H9 (cell line): ENCODE measurements at regions not wholly inside any gene's neighbourhood (a gene's known extent, or its start where the extent isn't known, plus 50 kb on each side); places are given as distances from the start of the nearest gene placed in this dataset.

Source experiments
- DNase-seq: peaks from one replicate; pipeline ENCODE4 v3.0.0-alpha.2; 2017
- H2AFZ ChIP-seq: one replicate; pipeline ENCODE4 v1.6.1; 2013; ENCODE audit warnings: mild to moderate bottlenecking, low read length, control low read depth, moderate library complexity
- H2AK5ac ChIP-seq: 2 replicates; pipeline ENCODE4 v1.6.1; 2013; ENCODE audit warnings: low read length, control low read depth, mixed read lengths; ENCODE audit not compliant: insufficient read length
- H2BK120ac ChIP-seq: one replicate; pipeline ENCODE4 v1.6.1; 2013; ENCODE audit warnings: low read depth, mild to moderate bottlenecking, low read length, control low read depth, inconsistent platforms; ENCODE audit not compliant: poor library complexity, severe bottlenecking
- H2BK12ac ChIP-seq: 2 replicates; pipeline ENCODE4 v1.6.1; 2013; ENCODE audit warnings: low read length, control low read depth, mixed read lengths, low read depth; ENCODE audit not compliant: insufficient read length
- H2BK15ac ChIP-seq: 2 replicates; pipeline ENCODE4 v1.6.1; 2013; ENCODE audit warnings: low read depth, low read length, control low read depth
- H2BK20ac ChIP-seq: one replicate; pipeline ENCODE4 v1.6.1; 2013; ENCODE audit warnings: low read depth, mild to moderate bottlenecking, low read length, control low read depth, inconsistent platforms; ENCODE audit not compliant: poor library complexity, severe bottlenecking
- H2BK5ac ChIP-seq: 2 replicates; pipeline ENCODE4 v1.6.1; 2013; ENCODE audit warnings: low read length, control low read depth, mixed read lengths; ENCODE audit not compliant: insufficient read length
- H3K14ac ChIP-seq: 2 replicates; pipeline ENCODE4 v1.6.1; 2013; ENCODE audit warnings: low read length, control low read depth; ENCODE audit not compliant: insufficient read depth
- H3K18ac ChIP-seq: 2 replicates; pipeline ENCODE4 v1.6.1; 2013; ENCODE audit warnings: low read depth, mild to moderate bottlenecking, mixed read lengths, low read length, control low read depth; ENCODE audit not compliant: insufficient read length
- H3K23ac ChIP-seq: 2 replicates; pipeline ENCODE4 v1.6.1; 2013; ENCODE audit warnings: low read length, control low read depth, mixed read lengths, low read depth; ENCODE audit not compliant: insufficient read length
- H3K23me2 ChIP-seq: 2 replicates; pipeline ENCODE4 v1.6.1; 2013; ENCODE audit warnings: low read depth, mild to moderate bottlenecking, mixed read lengths, low read length, control low read depth; ENCODE audit not compliant: insufficient read length, poor library complexity, severe bottlenecking
- H3K27ac ChIP-seq: 2 replicates; pipeline ENCODE4 v1.5.1; 2013; ENCODE audit warnings: low read length, control low read depth, mixed read lengths, low read depth; ENCODE audit not compliant: insufficient read length
- H3K27me3 ChIP-seq: 2 replicates; pipeline ENCODE4 v1.6.1; 2013; ENCODE audit warnings: low read length, control low read depth, inconsistent platforms; ENCODE audit not compliant: insufficient read depth
- H3K4ac ChIP-seq: 2 replicates; pipeline ENCODE4 v1.6.1; 2013; ENCODE audit warnings: low read depth, mild to moderate bottlenecking, control low read depth, inconsistent platforms, low read length, moderate library complexity
- H3K4me1 ChIP-seq: 2 replicates; pipeline ENCODE4 v1.6.1; 2013; ENCODE audit warnings: low read length, control low read depth, inconsistent platforms; ENCODE audit not compliant: insufficient read depth
- H3K4me2 ChIP-seq: 2 replicates; pipeline ENCODE4 v1.6.1; 2013; ENCODE audit warnings: low read length, control low read depth, mixed read lengths; ENCODE audit not compliant: insufficient read length, insufficient read depth
- H3K56ac ChIP-seq: 2 replicates; pipeline ENCODE4 v1.6.1; 2013; ENCODE audit warnings: low read depth, mild to moderate bottlenecking, mixed read lengths, low read length, control low read depth; ENCODE audit not compliant: insufficient read length
- H3K79me1 ChIP-seq: 2 replicates; pipeline ENCODE4 v1.6.1; 2013; ENCODE audit warnings: low read depth, mild to moderate bottlenecking, moderate library complexity, low read length, control low read depth, inconsistent platforms; ENCODE audit not compliant: insufficient read depth, poor library complexity, severe bottlenecking
- H3K79me2 ChIP-seq: 2 replicates; pipeline ENCODE4 v1.6.1; 2013; ENCODE audit warnings: low read length, control low read depth, inconsistent platforms; ENCODE audit not compliant: insufficient read depth
- H3K9ac ChIP-seq: 2 replicates; pipeline ENCODE4 v1.6.1; 2013; ENCODE audit warnings: low read length, control low read depth, mixed read lengths; ENCODE audit not compliant: insufficient read length; ENCODE audit errors: extremely low read depth
- H3K9me3 ChIP-seq: one replicate; pipeline ENCODE4 v1.6.1; 2013; ENCODE audit warnings: low read depth, low read length, inconsistent platforms; ENCODE audit not compliant: control insufficient read depth
- H3T11ph ChIP-seq: one replicate; pipeline ENCODE4 v1.6.1; 2013; ENCODE audit warnings: mild to moderate bottlenecking, low read length, control low read depth, inconsistent platforms
- H4K20me1 ChIP-seq: one replicate; pipeline ENCODE4 v1.6.1; 2013; ENCODE audit not compliant: control insufficient read depth, insufficient read length, insufficient read depth
- H4K5ac ChIP-seq: 2 replicates; pipeline ENCODE4 v1.6.1; 2013; ENCODE audit warnings: low read depth, mild to moderate bottlenecking, mixed read lengths, low read length, control low read depth; ENCODE audit not compliant: insufficient read length
- H4K8ac ChIP-seq: replicated peaks from 2 replicates; pipeline ENCODE4 v1.6.1; 2013; ENCODE audit warnings: low read length, control low read depth, mixed read lengths, low read depth; ENCODE audit not compliant: insufficient read length
- H4K91ac ChIP-seq: 2 replicates; pipeline ENCODE4 v1.6.1; 2013; ENCODE audit warnings: low read depth, mild to moderate bottlenecking, moderate library complexity, mixed read lengths, low read length, control low read depth; ENCODE audit not compliant: insufficient read length
- H3K27ac Mint-ChIP-seq, 3 experiments: 2 replicates in 2 of 3; 3 replicates in 1 of 3; pipeline ENCODE4 v1.8.0; 2020 to 2021; ENCODE audit warnings: mixed read lengths in 3 of 3, mild to moderate bottlenecking in 1 of 3, moderate library complexity in 1 of 3
- H3K27me3 Mint-ChIP-seq: 2 replicates; pipeline ENCODE4 v1.8.0; 2021; ENCODE audit warnings: low read depth, mild to moderate bottlenecking, moderate library complexity, mixed read lengths
- H3K36me3 Mint-ChIP-seq, 3 experiments: 2 replicates in 2 of 3; 3 replicates in 1 of 3; pipeline ENCODE4 v1.8.0; 2020 to 2021; ENCODE audit warnings: low read depth in 3 of 3, mixed read lengths in 3 of 3; ENCODE audit not compliant: insufficient read depth in 1 of 3
- H3K4me1 Mint-ChIP-seq, 2 experiments: 2 replicates each; pipeline ENCODE4 v1.8.0; 2020; ENCODE audit warnings: mixed read lengths in 2 of 2
- H3K4me3 Mint-ChIP-seq, 2 experiments: 2 replicates in 1 of 2; 3 replicates in 1 of 2; pipeline ENCODE4 v1.8.0; 2020 to 2021; ENCODE audit warnings: mild to moderate bottlenecking in 2 of 2, mixed read lengths in 2 of 2, moderate library complexity in 1 of 2
- H3K9me3 Mint-ChIP-seq, 2 experiments: 2 replicates in 1 of 2; 3 replicates in 1 of 2; pipeline ENCODE4 v1.8.0; 2020; ENCODE audit warnings: mild to moderate bottlenecking in 2 of 2, mixed read lengths in 2 of 2, moderate library complexity in 1 of 2
- CTCF ChIP-seq: fragments of 200-600 bp; sonication (generic); conservative IDR thresholded peaks from 3 replicates; pipeline ENCODE4 v1.8.0; 2021; ENCODE audit warnings: antibody characterized with exemption, mild to moderate bottlenecking

- TF ChIP-seq CTCF: no peak
- Histone ChIP-seq H3K79me2 (no peaks in the 10 kb centered on the region), H3K4me1 (no peaks in the 10 kb centered on the region), H3K9me3 (no peaks in the 10 kb centered on the region), H3K14ac (no peak overlapping the region), H4K5ac (no peak overlapping the region), H2AK5ac (no peak overlapping the region), H4K8ac (no peak overlapping the region), H3K9ac (no peak overlapping the region), H3K4me2 (no peak overlapping the region), H2BK20ac (no peak overlapping the region), H3K56ac (no peak overlapping the region), H2AFZ (no peak overlapping the region), H3K27ac (no peak overlapping the region), H3K18ac (no peak overlapping the region), H2BK12ac (no peak overlapping the region), H4K91ac (no peak overlapping the region), H3K4ac (no peak overlapping the region), H3K27me3 (no peaks in the 10 kb centered on the region), H3T11ph (no peak overlapping the region), H3K79me1 (no peaks in the 10 kb centered on the region), H2BK5ac (no peak overlapping the region), H2BK15ac (no peak overlapping the region), H2BK120ac (no peak overlapping the region), H4K20me1 (no peaks in the 10 kb centered on the region), H3K23me2 (no peaks in the 10 kb centered on the region), H3K23ac (no peak overlapping the region)
- Mint-ChIP-seq H3K36me3 (no peaks in the 10 kb centered on the region), H3K4me1 (peaks cover 6 to 10% of the 10 kb centered on the region in 2 experiments), H3K9me3 (no peaks in the 10 kb centered on the region; a peak in 2 of 5 replicates), H3K27me3 (no peaks in the 10 kb centered on the region), H3K27ac (no peak overlapping the region), H3K4me3 (no peak overlapping the region)
- no peak for DNase-seq
Measured at GRCh38 chr2:34306745-34307144, 707.6 kb upstream of the FAM98A start.
